ENCODE measurements at regions not wholly inside any gene's neighbourhood (a gene's known extent, or its start where the extent isn't known, plus 50 kb on each side); places are given as distances from the start of the nearest gene placed in this dataset.

GRCh38 chr1:22331618-22332423 lies 119.8 kb upstream of the ZBTB40 start:
- no peaks in the 10 kb centered on the region for H4K20me1 ChIP-seq (ENCODE audit: insufficient read depth, low read length)
- TF ChIP-seq CTCF (IDR thresholded peaks at IDR 0.05) = no peak

DNA sequence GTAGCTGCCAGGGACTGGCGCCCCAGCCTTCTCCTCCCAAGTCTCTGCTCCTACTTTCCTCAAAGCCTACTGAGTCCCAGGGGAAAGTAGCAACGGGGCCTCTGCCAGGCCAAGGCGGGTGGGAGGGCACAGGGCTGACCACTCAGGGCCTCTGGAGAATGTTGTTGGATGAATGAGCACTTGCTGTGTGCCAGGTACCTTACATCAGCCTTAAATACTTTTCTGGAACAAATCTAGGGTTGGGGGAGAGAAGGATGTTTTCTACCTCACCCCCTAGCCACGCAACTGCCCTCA lies 119.3 kb upstream of the ZBTB40 start:
- intact Hi-C loops (cut with micrococcal nuclease) = no loop called here
- H3K4me2 ChIP-seq (replicated peaks; ENCODE audit: extremely low read depth, low read length, poor library complexity, severe bottlenecking) = no peak overlapping the region
- no peak overlapping the region for H3K4me3 Mint-ChIP-seq
- H3K4me3 ChIP-seq (replicated peaks in 1 of 3; ENCODE audit: low read depth in 2 of 3, low read length in 3 of 3) = no peak overlapping the region
- no peaks in the 10 kb centered on the region for H4K20me1 ChIP-seq (ENCODE audit: insufficient read depth, low read length)
- H3K27ac ChIP-seq (ENCODE audit: low read depth in 1 of 2, low read length in 2 of 2) = no peak overlapping the region
- no peak overlapping the region for H3K27ac Mint-ChIP-seq
- H3K9ac ChIP-seq (ENCODE audit: insufficient read depth, low read length, poor library complexity, severe bottlenecking) = no peak overlapping the region
- no peaks in the 10 kb centered on the region for H3K4me1 ChIP-seq (ENCODE audit: control insufficient read depth in 1 of 2, insufficient read depth in 2 of 2, low read length in 2 of 2)
- no peak for DNase-seq
- H3K27me3 Mint-ChIP-seq (ENCODE audit: low read depth in 3 of 3) = peaks cover 0 to 9% (median 5%) of the 10 kb centered on the region in 3 donors
- no peaks in the 10 kb centered on the region for H3K9me3 ChIP-seq (replicated peaks in 1 of 2; ENCODE audit: control insufficient read depth in 1 of 2, insufficient read depth in 1 of 2, low read length in 2 of 2)
- TF ChIP-seq CTCF (IDR thresholded peaks at IDR 0.05) = no peak
- peaks cover 0 to 3% (median 0%) of the 10 kb centered on the region in 7 donors for H3K9me3 Mint-ChIP-seq
- H2AFZ ChIP-seq (ENCODE audit: insufficient read depth, low read depth, low read length, poor library complexity, severe bottlenecking) = no peak overlapping the region
- no peaks in the 10 kb centered on the region for H3K4me1 Mint-ChIP-seq
- no CpG with 5 or more reads among the region's 4 CpGs for WGBS (ENCODE audit: insufficient coverage)
- H3K79me2 ChIP-seq (ENCODE audit: insufficient read depth, low read length) = no peaks in the 10 kb centered on the region
- H3K36me3 Mint-ChIP-seq = no peaks in the 10 kb centered on the region
- no peaks in the 10 kb centered on the region for H3K36me3 ChIP-seq (replicated peaks in 1 of 2; ENCODE audit: control insufficient read depth in 1 of 2, insufficient read depth in 2 of 2, low read length in 2 of 2)
- H3K27me3 ChIP-seq (ENCODE audit: control insufficient read depth in 2 of 2, insufficient read depth in 2 of 2, low read length in 2 of 2) = no peaks in the 10 kb centered on the region

More at GRCh38 chr1:22331618-22332423, 119.8 kb upstream of the ZBTB40 start:
- DNase-seq = no peak
- Histone ChIP-seq H3K4me1 (ENCODE audit: control insufficient read depth in 1 of 2, insufficient read depth in 2 of 2, low read length in 2 of 2) (no peaks in the 10 kb centered on the region), H3K4me2 (replicated peaks; ENCODE audit: extremely low read depth, low read length, poor library complexity, severe bottlenecking) (no peak overlapping the region), H3K9me3 (replicated peaks in 1 of 2; ENCODE audit: control insufficient read depth in 1 of 2, insufficient read depth in 1 of 2, low read length in 2 of 2) (no peaks in the 10 kb centered on the region), H3K9ac (ENCODE audit: insufficient read depth, low read length, poor library complexity, severe bottlenecking) (no peak overlapping the region), H3K79me2 (ENCODE audit: insufficient read depth, low read length) (no peaks in the 10 kb centered on the region), H2AFZ (ENCODE audit: insufficient read depth, low read depth, low read length, poor library complexity, severe bottlenecking) (no peak overlapping the region), H3K4me3 (replicated peaks in 1 of 3; ENCODE audit: low read depth in 2 of 3, low read length in 3 of 3) (no peak overlapping the region), H3K27me3 (ENCODE audit: control insufficient read depth in 2 of 2, insufficient read depth in 2 of 2, low read length in 2 of 2) (no peaks in the 10 kb centered on the region), H3K36me3 (replicated peaks in 1 of 2; ENCODE audit: control insufficient read depth in 1 of 2, insufficient read depth in 2 of 2, low read length in 2 of 2) (no peaks in the 10 kb centered on the region), H3K27ac (ENCODE audit: low read depth in 1 of 2, low read length in 2 of 2) (no peak overlapping the region)
- H3K9me3 Mint-ChIP-seq = peaks cover 0 to 3% (median 0%) of the 10 kb centered on the region in 7 donors
- 91% methylated on average over 10 of the region's 17 CpGs for WGBS (ENCODE audit: insufficient coverage)
- H3K27ac Mint-ChIP-seq = no peak overlapping the region
- intact Hi-C loops (cut with micrococcal nuclease) = no loop called here
- H3K4me1 Mint-ChIP-seq = no peaks in the 10 kb centered on the region
- no peak overlapping the region for H3K4me3 Mint-ChIP-seq
- H3K36me3 Mint-ChIP-seq = no peaks in the 10 kb centered on the region
- H3K27me3 Mint-ChIP-seq (ENCODE audit: low read depth in 3 of 3) = peaks cover 0 to 9% (median 5%) of the 10 kb centered on the region in 3 donors

Data from CD14-positive monocyte (primary cell).